Bronchial epithelial cell (primary cell): ENCODE measurements at regions not wholly inside any gene's neighbourhood (a gene's known extent, or its start where the extent isn't known, plus 50 kb on each side); places are given as distances from the start of the nearest gene placed in this dataset.
A peak's percentile ranks its signal among the peaks of the same experiment; 100 is the strongest.

ENCODE experiments used
- DNase-seq: peaks from one replicate; pipeline ENCODE4 v3.0.0-alpha.2; 2010; ENCODE audit warnings: low read depth
- FAIRE-seq: peaks from 2 replicates; lab custom pipeline; 2011; peaks lifted over from hg19 to GRCh38; lab: Jason Lieb, UNC
- H3K27me3 ChIP-seq: 2 replicates; pipeline ENCODE4 v1.5.1; 2011; ENCODE audit warnings: low read length; ENCODE audit not compliant: control insufficient read depth, insufficient read depth
- H3K36me3 ChIP-seq: 2 replicates; pipeline ENCODE4 v1.5.1; 2011; ENCODE audit warnings: low read length; ENCODE audit not compliant: control insufficient read depth, insufficient read depth
- H3K4me3 ChIP-seq: 2 replicates; pipeline ENCODE4 v1.5.1; 2011; ENCODE audit warnings: mild to moderate bottlenecking, low read depth, low read length, control low read depth
- TF ChIP-seq, protein P1 (sequence below): IDR thresholded peaks from 2 replicates; pipeline ENCODE4 v1.5.1; 2011; ENCODE audit warnings: mild to moderate bottlenecking, moderate library complexity, low read length, control low read depth, inconsistent platforms; ENCODE audit not compliant: insufficient read depth, severe bottlenecking

DNA sequence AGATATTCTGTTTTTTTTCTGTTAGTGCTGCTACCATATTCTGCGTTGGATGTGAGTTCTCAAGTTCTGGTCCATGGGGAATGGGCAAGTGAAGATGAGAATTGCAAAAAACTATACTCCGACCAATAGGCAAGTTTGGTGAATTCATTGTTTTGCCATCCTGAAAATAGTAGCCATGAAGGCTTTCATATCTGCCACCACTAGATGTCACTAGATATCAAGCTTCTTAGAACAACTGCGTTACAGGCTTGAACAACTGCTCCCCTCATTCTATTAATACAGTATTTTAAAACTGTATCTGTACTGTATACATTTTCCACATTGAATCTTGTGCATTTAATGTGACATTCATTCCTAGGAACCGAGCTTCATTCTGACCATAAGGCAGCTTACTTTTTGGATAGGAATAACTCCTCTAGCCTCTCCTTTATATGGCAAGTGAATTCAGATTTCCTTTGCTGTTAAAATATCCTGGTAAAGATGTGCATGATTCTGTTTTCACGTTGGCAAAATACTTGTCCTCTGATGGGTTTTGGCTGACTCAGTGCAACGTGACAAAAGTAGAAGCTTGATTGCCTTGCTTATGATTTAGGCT is 163.6 kb downstream of the SREK1 start:
- TF ChIP-seq, protein P1, sequence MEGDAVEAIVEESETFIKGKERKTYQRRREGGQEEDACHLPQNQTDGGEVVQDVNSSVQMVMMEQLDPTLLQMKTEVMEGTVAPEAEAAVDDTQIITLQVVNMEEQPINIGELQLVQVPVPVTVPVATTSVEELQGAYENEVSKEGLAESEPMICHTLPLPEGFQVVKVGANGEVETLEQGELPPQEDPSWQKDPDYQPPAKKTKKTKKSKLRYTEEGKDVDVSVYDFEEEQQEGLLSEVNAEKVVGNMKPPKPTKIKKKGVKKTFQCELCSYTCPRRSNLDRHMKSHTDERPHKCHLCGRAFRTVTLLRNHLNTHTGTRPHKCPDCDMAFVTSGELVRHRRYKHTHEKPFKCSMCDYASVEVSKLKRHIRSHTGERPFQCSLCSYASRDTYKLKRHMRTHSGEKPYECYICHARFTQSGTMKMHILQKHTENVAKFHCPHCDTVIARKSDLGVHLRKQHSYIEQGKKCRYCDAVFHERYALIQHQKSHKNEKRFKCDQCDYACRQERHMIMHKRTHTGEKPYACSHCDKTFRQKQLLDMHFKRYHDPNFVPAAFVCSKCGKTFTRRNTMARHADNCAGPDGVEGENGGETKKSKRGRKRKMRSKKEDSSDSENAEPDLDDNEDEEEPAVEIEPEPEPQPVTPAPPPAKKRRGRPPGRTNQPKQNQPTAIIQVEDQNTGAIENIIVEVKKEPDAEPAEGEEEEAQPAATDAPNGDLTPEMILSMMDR: peak; percentile 70
- H3K4me3 ChIP-seq: no peak overlapping the region
- no peak for FAIRE-seq
- DNase-seq: peak; percentile 70
- H3K36me3 ChIP-seq: no peaks in the 10 kb centered on the region
- no peaks in the 10 kb centered on the region for H3K27me3 ChIP-seq

GRCh38 chr5:66312266-66312665 is 168.2 kb downstream of the SREK1 start:
- TF ChIP-seq, protein P1: no peak

GRCh38 chr5:66315784-66316183 is 171.7 kb downstream of the SREK1 start:
- Histone ChIP-seq H3K27me3 (no peaks in the 10 kb centered on the region), H3K4me3 (no peak overlapping the region), H3K36me3 (no peaks in the 10 kb centered on the region)
- FAIRE-seq (no peak), DNase-seq (no peak)
- TF ChIP-seq, protein P1: no peak

More at GRCh38 chr5:66312266-66312665, 168.2 kb downstream of the SREK1 start:
- H3K36me3 ChIP-seq: no peaks in the 10 kb centered on the region
- no peak overlapping the region for H3K4me3 ChIP-seq
- FAIRE-seq (no peak), DNase-seq (no peak)
- no peaks in the 10 kb centered on the region for H3K27me3 ChIP-seq

- Histone ChIP-seq H3K4me3 (no peak overlapping the region), H3K27me3 (no peaks in the 10 kb centered on the region), H3K36me3 (no peaks in the 10 kb centered on the region)
- TF ChIP-seq, protein P1: no peak
- DNase-seq (no peak), FAIRE-seq (no peak)
Observed at GRCh38 chr5:66322786-66323528, 178.9 kb downstream of the SREK1 start.

GRCh38 chr5:66323529-66323895 is 179.4 kb downstream of the SREK1 start:
- H3K4me3 ChIP-seq: no peak overlapping the region
- H3K27me3 ChIP-seq: no peaks in the 10 kb centered on the region
- TF ChIP-seq, protein P1: no peak
- H3K36me3 ChIP-seq: no peaks in the 10 kb centered on the region
- FAIRE-seq (no peak), DNase-seq (no peak)
